GM10248 (cell line): ENCODE measurements at regions not wholly inside any gene's neighbourhood (a gene's known extent, or its start where the extent isn't known, plus 50 kb on each side); places are given as distances from the start of the nearest gene placed in this dataset.
"Not testable (repeated sequence)": the region's sequence is repeated elsewhere in the genome, so short reads cannot be mapped to it uniquely, and the experiment has no call there.

ENCODE experiments used
- CTCF ChIA-PET: fragments of 300-600 bp; sonication (Branson Sonifier 250); formaldehyde crosslinking; extraction: SDS; loops from one replicate; lab custom pipeline; 2021; ENCODE audit warnings: antibody characterized with exemption; lab: Yijun Ruan, JAX
- POLR2A ChIA-PET: fragments of 350-650 bp; sonication (Branson Sonifier 250); formaldehyde crosslinking; extraction: SDS; loops from one replicate; lab custom pipeline; 2020; ENCODE audit warnings: antibody characterized with exemption; lab: Yijun Ruan, JAX
- DNase-seq: peaks from one replicate; pipeline ENCODE4 v3.0.0; 2012; ENCODE audit errors: extremely low spot score
- CTCF ChIP-seq: IDR thresholded peaks from 2 replicates; pipeline ENCODE4 v1.5.1; 2012; ENCODE audit warnings: mild to moderate bottlenecking, low read depth; ENCODE audit errors: extremely low read depth, missing control alignments, control extremely low read depth

- POLR2A ChIA-PET = no interaction called here
- no peak for TF ChIP-seq CTCF
- CTCF ChIA-PET = interaction anchor here (1.3 kb wide), 1 partner anchor 12 kb away, joined by 3 read pairs; no protein-coding TSS in a partner anchor
- no peak for DNase-seq
Measured at GRCh38 chr18:73531601-73532000, 616.0 kb downstream of the FBXO15 start.

- TF ChIP-seq CTCF = no peak
- ChIA-PET POLR2A (no interaction called here), CTCF (no interaction called here)
- DNase-seq = no peak
Measured at GRCh38 chr18:73528066-73528465, 619.6 kb downstream of the FBXO15 start.

GRCh38 chr18:73520229-73520628 lies 627.4 kb downstream of the FBXO15 start:
- CTCF ChIA-PET = interaction anchor here (1.2 kb wide), 1 partner anchor 28 kb away, joined by 4 read pairs; no protein-coding TSS in a partner anchor

GRCh38 chr18:73516056-73516455 lies 631.6 kb downstream of the FBXO15 start:
- CTCF ChIA-PET, POLR2A ChIA-PET, DNase-seq: not testable (repeated sequence)

More at GRCh38 chr18:73520229-73520628, 627.4 kb downstream of the FBXO15 start:
- TF ChIP-seq CTCF = no peak
- no peak for DNase-seq
- POLR2A ChIA-PET = no interaction called here

GRCh38 chr18:73514449-73514848 lies 633.2 kb downstream of the FBXO15 start:
- no peak for TF ChIP-seq CTCF
- POLR2A ChIA-PET = no interaction called here
- CTCF ChIA-PET = interaction anchor here (1.0 to 1.6 kb wide), 2 partner anchors 9 to 11 kb away, joined by 3 to 4 read pairs; no protein-coding TSS in a partner anchor
- no peak for DNase-seq

- ChIA-PET POLR2A (no interaction called here), CTCF (no interaction called here)
- no peak for DNase-seq
- no peak for TF ChIP-seq CTCF
Measured at GRCh38 chr18:73511771-73512503, 635.7 kb downstream of the FBXO15 start.

- DNase-seq = no peak
- TF ChIP-seq CTCF = no peak
- CTCF ChIA-PET = no interaction called here
- POLR2A ChIA-PET = no interaction called here
Measured at GRCh38 chr18:73509460-73509859, 638.2 kb downstream of the FBXO15 start.
